AG10803 (cell line): ENCODE measurements at regions not wholly inside any gene's neighbourhood (a gene's known extent, or its start where the extent isn't known, plus 50 kb on each side); places are given as distances from the start of the nearest gene placed in this dataset.
"Not testable (repeated sequence)": the region's sequence is repeated elsewhere in the genome, so short reads cannot be mapped to it uniquely, and the experiment has no call there.

Source experiments
- DNase-seq: peaks from one replicate; pipeline ENCODE4 v3.0.0; 2010; ENCODE audit warnings: low read depth
- H3K4me3 ChIP-seq: 2 replicates; pipeline ENCODE4 v1.5.1; 2011; ENCODE audit warnings: mild to moderate bottlenecking, low read length, control low read depth
- TF ChIP-seq, protein P1 (sequence below): conservative IDR thresholded peaks from 2 replicates; pipeline ENCODE4 v1.5.1; 2011; ENCODE audit warnings: mild to moderate bottlenecking, low read length, control low read depth, inconsistent platforms

DNA sequence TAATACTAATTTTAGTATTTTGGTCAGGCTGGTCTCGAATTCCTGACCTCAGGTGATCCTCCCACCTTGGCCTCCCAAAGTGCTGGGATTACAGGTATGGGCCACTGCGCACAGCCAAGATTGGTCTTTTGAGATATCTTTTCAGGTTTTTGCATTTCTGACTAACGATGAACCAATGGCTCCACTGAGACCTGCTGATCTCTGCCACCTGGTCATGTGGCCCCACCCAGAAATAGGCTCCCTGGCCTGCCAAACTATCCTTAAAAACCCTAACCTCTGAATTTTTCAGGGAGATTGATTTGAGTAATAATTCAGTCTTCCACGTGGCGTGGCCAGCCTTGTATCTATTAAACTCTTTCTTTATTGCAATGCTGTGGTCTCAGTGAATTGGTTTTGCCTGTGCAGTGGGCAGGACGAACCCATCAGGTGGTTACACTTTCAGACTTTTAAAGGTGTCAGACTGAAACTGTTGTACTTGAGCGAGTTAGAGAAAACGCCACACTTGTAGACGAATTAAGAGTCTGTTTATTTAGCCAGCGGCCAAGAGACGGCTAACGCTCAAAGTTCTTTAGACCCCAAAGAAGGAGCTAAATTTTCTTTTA, 85.8 kb upstream of the MSH6 start:
- no peak for DNase-seq
- TF ChIP-seq, protein P1, sequence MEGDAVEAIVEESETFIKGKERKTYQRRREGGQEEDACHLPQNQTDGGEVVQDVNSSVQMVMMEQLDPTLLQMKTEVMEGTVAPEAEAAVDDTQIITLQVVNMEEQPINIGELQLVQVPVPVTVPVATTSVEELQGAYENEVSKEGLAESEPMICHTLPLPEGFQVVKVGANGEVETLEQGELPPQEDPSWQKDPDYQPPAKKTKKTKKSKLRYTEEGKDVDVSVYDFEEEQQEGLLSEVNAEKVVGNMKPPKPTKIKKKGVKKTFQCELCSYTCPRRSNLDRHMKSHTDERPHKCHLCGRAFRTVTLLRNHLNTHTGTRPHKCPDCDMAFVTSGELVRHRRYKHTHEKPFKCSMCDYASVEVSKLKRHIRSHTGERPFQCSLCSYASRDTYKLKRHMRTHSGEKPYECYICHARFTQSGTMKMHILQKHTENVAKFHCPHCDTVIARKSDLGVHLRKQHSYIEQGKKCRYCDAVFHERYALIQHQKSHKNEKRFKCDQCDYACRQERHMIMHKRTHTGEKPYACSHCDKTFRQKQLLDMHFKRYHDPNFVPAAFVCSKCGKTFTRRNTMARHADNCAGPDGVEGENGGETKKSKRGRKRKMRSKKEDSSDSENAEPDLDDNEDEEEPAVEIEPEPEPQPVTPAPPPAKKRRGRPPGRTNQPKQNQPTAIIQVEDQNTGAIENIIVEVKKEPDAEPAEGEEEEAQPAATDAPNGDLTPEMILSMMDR, result no peak
- no peak overlapping the region for H3K4me3 ChIP-seq

DNA sequence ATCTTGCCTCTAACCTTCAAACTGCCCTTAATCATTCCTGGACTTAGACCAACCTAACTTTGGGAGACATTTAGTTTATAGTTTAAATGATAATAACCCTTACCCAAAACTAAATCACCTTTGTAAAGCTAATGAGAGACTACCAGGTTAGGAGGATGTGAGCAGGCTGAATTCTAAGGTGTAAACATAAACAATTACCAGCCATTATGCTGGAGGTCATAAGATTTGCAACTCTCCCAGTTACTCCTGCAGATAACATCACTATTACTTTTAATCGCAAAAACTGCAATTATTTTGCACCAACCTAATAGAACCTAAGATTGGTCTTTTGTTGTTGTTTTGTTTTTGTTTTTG, 86.5 kb upstream of the MSH6 start:
- TF ChIP-seq, protein P1, result no peak
- DNase-seq, result no peak
- no peak overlapping the region for H3K4me3 ChIP-seq

DNA sequence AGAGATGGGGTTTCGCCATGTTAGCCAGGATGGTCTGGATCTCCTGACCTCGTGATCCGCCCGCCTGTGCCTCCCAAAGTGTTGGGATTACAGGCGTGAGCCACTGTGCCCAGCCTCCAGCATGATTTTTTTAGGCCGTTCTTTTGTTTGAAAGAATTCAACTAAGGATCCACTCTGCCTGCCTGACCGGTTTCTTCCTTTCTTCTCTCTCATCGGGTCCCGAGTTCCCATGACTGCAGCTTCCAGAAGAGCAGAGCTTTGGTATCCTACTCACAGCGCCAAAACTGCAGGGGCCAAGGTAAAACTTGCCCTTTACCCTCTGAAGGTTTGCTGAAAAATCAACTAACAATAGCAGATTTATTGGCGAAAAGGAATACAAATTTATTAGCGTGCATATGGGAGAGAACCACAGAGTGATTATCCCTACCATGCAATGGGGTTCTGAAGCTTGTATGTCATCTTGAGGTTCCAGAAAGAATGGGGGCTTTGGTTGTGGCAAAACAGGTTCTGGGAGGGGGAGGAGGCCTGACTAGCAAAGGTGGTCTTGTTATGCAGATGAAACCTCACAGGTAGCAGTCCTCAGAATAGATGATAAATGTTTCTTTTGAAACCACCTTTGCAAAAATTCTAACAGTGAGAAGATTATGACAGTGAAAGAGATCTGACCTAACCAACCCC, 87.0 kb upstream of the MSH6 start:
- no peak overlapping the region for H3K4me3 ChIP-seq
- TF ChIP-seq, protein P1, result no peak
- DNase-seq, result no peak

DNA sequence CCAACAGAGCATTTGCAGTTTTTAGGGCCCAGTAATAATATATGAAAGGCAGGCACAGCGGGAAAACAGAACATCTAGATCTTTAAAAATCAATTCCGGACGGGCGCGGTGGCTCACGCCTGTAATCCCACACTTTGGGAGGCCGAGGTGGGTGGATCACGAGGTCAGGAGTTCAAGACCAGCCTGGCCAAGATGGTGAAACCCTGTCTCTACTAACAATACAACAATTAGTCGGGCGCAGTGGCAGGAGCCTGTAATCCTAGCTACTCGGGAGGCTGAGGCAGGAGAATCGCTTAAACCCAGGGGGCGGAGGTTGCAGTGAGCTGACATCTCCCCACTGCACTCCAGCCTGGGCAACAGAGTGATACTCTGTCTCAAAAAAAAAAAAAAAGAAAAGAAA, 88.5 kb upstream of the MSH6 start:
- H3K4me3 ChIP-seq, DNase-seq: not testable (repeated sequence)

DNA sequence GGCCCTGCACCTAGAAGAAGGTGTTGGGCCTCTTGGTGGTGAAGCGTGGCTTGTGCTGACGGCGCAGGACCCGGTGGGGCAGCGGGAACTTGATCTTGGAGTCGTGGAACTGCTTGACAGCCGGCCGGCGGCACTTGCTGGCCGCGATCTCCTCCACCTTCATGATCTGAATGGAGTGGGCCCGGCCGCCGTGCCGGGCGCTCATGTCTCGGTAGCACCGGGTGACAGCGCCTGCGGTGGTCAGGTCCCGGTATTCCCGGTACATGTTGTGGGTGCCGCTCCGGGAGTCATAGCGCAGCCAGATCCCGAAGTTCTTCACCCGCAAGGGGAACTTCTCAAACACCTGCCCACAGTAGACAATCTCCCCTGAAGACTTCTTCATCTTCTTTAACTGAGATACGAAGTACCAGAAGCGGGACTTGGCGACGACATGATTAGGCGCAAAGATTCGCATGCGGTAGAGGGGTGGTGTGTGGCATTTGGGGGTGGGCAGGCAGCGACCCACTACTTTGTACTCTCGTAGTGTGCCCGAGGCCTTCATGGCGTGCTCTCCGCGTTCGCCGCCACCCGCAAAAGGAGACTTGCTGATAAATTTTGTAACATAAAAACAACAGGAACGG, 92.1 kb upstream of the MSH6 start:
- not testable (repeated sequence) for H3K4me3 ChIP-seq

DNA sequence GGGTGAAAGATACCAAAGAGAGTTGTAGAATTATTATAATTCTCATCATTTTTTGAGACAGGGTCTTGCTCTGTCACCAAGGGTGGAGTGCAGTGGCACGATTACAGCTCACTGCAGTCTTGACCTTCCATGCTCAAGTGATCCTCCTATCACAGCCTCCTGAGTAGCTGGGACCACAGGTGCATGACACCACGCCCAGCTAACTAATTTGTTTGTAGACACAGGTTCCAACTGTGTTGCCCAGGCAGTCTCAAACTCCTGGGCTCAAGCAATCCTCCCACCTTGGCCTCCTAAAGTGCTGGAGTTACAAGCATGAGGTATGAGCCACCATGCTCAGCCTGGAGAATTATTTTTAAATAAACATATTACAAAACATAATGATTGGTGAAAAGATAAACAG, 92.8 kb upstream of the MSH6 start:
- DNase-seq, result no peak
- no peak overlapping the region for H3K4me3 ChIP-seq
- TF ChIP-seq, protein P1, result no peak

More for the DNA sequence above, 92.1 kb upstream of the MSH6 start:
- DNase-seq, result not testable (repeated sequence)

DNA sequence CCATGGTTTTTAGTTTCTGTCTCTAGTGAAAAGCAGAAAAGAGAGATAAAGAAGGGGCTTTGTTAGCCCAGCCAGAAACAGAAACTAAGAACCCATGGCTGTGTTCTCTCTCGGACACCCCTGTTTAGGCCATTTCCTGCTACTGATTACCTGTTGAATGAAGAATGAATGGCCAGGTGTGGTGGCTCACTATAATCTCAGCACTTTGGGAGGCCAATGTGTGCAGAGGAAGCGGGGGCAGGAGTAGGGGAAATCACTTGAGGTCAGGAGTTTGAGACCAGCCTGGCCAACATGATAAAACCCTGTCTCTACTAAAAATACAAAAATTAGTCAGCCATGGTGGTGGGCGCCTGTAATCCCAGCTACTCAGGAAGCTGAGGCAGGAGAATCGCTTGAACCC, 93.8 kb upstream of the MSH6 start:
- H3K4me3 ChIP-seq, DNase-seq: not testable (repeated sequence)

DNA sequence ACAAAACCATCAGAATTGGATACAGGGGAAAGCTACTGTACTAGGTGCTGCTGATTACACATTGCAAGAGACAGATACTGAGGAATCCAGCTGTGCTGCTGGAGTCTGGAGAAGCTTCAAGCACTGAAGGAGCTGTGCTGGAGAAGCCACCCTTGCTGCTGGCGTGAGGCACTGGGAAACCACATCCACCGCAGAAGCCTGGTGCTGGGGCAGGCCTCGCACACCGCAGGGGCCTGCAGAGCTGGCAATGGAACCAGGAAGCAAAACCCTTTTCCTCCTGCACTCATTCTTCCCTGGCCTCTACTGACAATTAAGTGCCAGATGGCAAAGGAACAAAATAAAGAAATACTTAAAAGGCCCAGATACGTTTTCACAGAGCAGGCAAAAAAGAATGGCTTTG, 94.4 kb upstream of the MSH6 start:
- no peak overlapping the region for H3K4me3 ChIP-seq

More for the DNA sequence above, 94.4 kb upstream of the MSH6 start:
- DNase-seq, result no peak
- TF ChIP-seq, protein P1, result no peak
